IMR-90 (cell line): ENCODE measurements at regions not wholly inside any gene's neighbourhood (a gene's known extent, or its start where the extent isn't known, plus 50 kb on each side); places are given as distances from the start of the nearest gene placed in this dataset.

Source experiments
- CEBPB ChIP-seq: IDR thresholded peaks from 2 replicates; pipeline ENCODE4 v1.6.1; 2012; ENCODE audit warnings: low read depth, low read length, improper control_type of control experiment
- MAFK ChIP-seq: IDR thresholded peaks from 2 replicates; pipeline ENCODE4 v1.6.1; 2012; ENCODE audit warnings: low read depth, low read length, improper control_type of control experiment
- MXI1 ChIP-seq: IDR thresholded peaks from 2 replicates; pipeline ENCODE4 v1.6.1; 2012; ENCODE audit warnings: low read depth, mild to moderate bottlenecking, low read length, moderate library complexity, borderline replicate concordance
- POLR2A ChIP-seq: IDR thresholded peaks from 2 replicates; pipeline ENCODE4 v1.6.1; 2012; ENCODE audit warnings: mild to moderate bottlenecking, low read depth, low read length
- RCOR1 ChIP-seq: IDR thresholded peaks from 2 replicates; pipeline ENCODE4 v1.6.1; 2012; ENCODE audit warnings: mild to moderate bottlenecking, low read length, improper control_type of control experiment; ENCODE audit not compliant: insufficient replicate concordance
- TF ChIP-seq, protein P1 (sequence below): conservative IDR thresholded peaks from 2 replicates; pipeline ENCODE4 v1.5.1; 2012; ENCODE audit warnings: mild to moderate bottlenecking, low read depth, low read length, improper control_type of control experiment
- TF ChIP-seq, protein P2 (sequence below): fragments of 150-350 bp; IDR thresholded peaks from 2 replicates; pipeline ENCODE4 v1.6.1; 2017; ENCODE audit warnings: mild to moderate bottlenecking, antibody characterized with exemption, low read length, low read depth

DNA sequence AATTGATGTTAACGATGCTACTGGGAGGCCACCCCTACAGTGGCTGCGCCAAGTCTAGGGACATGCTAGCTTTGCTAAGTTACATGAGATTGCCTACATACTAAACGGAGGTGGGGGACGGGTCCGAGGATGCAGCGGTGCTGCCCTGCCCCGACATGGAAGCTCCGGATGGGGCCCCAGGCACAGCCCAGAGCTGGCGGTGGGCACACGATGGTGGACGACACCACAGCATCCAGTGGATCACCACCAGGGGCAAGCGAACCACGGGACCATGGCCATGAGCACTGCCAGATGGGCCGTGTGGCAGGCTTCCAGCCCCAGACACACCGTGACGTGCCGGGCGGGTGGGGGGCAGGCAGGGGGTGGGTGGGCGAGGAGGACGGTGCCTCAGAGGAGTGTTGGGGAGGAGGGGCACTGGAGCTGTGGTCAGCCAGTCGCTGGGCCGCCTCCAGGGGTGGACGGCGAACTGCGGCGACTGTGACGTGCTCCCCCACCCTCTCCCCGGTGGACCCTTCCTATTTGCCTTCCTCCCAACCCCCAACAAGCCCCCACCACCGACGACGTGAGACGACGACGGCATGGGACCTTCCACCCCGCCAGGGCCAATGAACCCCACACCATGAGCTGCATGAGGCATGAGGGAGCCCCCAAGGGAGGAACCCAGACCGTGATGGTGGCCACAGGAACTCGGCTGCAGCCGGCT, 90.6 kb upstream of the ANKRD30BL start:
- TF ChIP-seq, protein P1, sequence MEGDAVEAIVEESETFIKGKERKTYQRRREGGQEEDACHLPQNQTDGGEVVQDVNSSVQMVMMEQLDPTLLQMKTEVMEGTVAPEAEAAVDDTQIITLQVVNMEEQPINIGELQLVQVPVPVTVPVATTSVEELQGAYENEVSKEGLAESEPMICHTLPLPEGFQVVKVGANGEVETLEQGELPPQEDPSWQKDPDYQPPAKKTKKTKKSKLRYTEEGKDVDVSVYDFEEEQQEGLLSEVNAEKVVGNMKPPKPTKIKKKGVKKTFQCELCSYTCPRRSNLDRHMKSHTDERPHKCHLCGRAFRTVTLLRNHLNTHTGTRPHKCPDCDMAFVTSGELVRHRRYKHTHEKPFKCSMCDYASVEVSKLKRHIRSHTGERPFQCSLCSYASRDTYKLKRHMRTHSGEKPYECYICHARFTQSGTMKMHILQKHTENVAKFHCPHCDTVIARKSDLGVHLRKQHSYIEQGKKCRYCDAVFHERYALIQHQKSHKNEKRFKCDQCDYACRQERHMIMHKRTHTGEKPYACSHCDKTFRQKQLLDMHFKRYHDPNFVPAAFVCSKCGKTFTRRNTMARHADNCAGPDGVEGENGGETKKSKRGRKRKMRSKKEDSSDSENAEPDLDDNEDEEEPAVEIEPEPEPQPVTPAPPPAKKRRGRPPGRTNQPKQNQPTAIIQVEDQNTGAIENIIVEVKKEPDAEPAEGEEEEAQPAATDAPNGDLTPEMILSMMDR = no peak
- TF ChIP-seq CEBPB (no peak), MXI1 (no peak), POLR2A (no peak), RCOR1 (no peak), MAFK (no peak)
- TF ChIP-seq, protein P2, sequence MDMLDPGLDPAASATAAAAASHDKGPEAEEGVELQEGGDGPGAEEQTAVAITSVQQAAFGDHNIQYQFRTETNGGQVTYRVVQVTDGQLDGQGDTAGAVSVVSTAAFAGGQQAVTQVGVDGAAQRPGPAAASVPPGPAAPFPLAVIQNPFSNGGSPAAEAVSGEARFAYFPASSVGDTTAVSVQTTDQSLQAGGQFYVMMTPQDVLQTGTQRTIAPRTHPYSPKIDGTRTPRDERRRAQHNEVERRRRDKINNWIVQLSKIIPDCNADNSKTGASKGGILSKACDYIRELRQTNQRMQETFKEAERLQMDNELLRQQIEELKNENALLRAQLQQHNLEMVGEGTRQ = no peak
